GM18951 (cell line): ENCODE measurements at regions not wholly inside any gene's neighbourhood (a gene's known extent, or its start where the extent isn't known, plus 50 kb on each side); places are given as distances from the start of the nearest gene placed in this dataset.
"Not testable (repeated sequence)": the region's sequence is repeated elsewhere in the genome, so short reads cannot be mapped to it uniquely, and the experiment has no call there.

Experiments used
- POLR2A ChIP-seq: IDR thresholded peaks from 4 replicates; pipeline ENCODE4 v1.6.1; 2011; ENCODE audit warnings: mild to moderate bottlenecking; ENCODE audit not compliant: insufficient read length, insufficient read depth; ENCODE audit errors: extremely low read depth
- in situ Hi-C: fragments of 300-500 bp; cut with MboI; formaldehyde crosslinking; loops from one replicate; pipeline ENCODE4 v1.12.0; 2022; ENCODE audit warnings: low sequenced_read_pairs, mixed read lengths, inconsistent platforms; ENCODE audit not compliant: unreplicated experiment

GRCh38 chr5:96330530-96331140 lies 102.4 kb downstream of the PCSK1 start:
- TF ChIP-seq POLR2A, result no peak
- in situ Hi-C loops, result loop anchor here (10.0 to 25.0 kb wide), 2 partner anchors 556 to 668 kb away; no protein-coding TSS in a partner anchor

GRCh38 chr5:96329886-96330529 lies 103.0 kb downstream of the PCSK1 start:
- in situ Hi-C loops, result loop anchor here (5.0 to 25.0 kb wide), 3 partner anchors 468 to 668 kb away; no protein-coding TSS in a partner anchor
- TF ChIP-seq POLR2A, result no peak

GRCh38 chr5:96329289-96329688 lies 103.8 kb downstream of the PCSK1 start:
- TF ChIP-seq POLR2A, result no peak

GRCh38 chr5:96327722-96328121 lies 105.3 kb downstream of the PCSK1 start:
- TF ChIP-seq POLR2A, result no peak
- in situ Hi-C loops, result loop anchor here (5.0 to 25.0 kb wide), 2 partner anchors 465 to 665 kb away; no protein-coding TSS in a partner anchor

More at GRCh38 chr5:96329289-96329688, 103.8 kb downstream of the PCSK1 start:
- in situ Hi-C loops, result loop anchor here (5.0 to 25.0 kb wide), 2 partner anchors 467 to 667 kb away; no protein-coding TSS in a partner anchor

- in situ Hi-C loops, result loop anchor here (5.0 to 25.0 kb wide), 2 partner anchors 465 to 665 kb away; no protein-coding TSS in a partner anchor
Observed at GRCh38 chr5:96326902-96327301, 106.1 kb downstream of the PCSK1 start.

GRCh38 chr5:96324708-96325107 lies 108.3 kb downstream of the PCSK1 start:
- no peak for TF ChIP-seq POLR2A
- in situ Hi-C loops, result loop anchor here (5.0 to 25.0 kb wide), 2 partner anchors 462 to 662 kb away; no protein-coding TSS in a partner anchor

More at GRCh38 chr5:96326902-96327301, 106.1 kb downstream of the PCSK1 start:
- TF ChIP-seq POLR2A, result no peak

GRCh38 chr5:96322865-96323264 lies 110.2 kb downstream of the PCSK1 start:
- TF ChIP-seq POLR2A, result no peak
- in situ Hi-C loops, result no loop called here

- no peak for TF ChIP-seq POLR2A
- in situ Hi-C loops, result no loop called here
Observed at GRCh38 chr5:96322217-96322616, 110.8 kb downstream of the PCSK1 start.

GRCh38 chr5:96321345-96321744 lies 111.7 kb downstream of the PCSK1 start:
- no peak for TF ChIP-seq POLR2A
- in situ Hi-C loops, result no loop called here

- no peak for TF ChIP-seq POLR2A
- in situ Hi-C loops, result no loop called here
Observed at GRCh38 chr5:96320797-96321196, 112.3 kb downstream of the PCSK1 start.

- in situ Hi-C loops, result not testable (repeated sequence)
Observed at GRCh38 chr5:96319981-96320739, 112.9 kb downstream of the PCSK1 start.

GRCh38 chr5:96318569-96319110 lies 114.4 kb downstream of the PCSK1 start:
- no peak for TF ChIP-seq POLR2A
- in situ Hi-C loops, result no loop called here

- no peak for TF ChIP-seq POLR2A
- in situ Hi-C loops, result no loop called here
Observed at GRCh38 chr5:96317945-96318344, 115.1 kb downstream of the PCSK1 start.
